GM18951 (cell line): ENCODE measurements at regions not wholly inside any gene's neighbourhood (a gene's known extent, or its start where the extent isn't known, plus 50 kb on each side); places are given as distances from the start of the nearest gene placed in this dataset.

Experiments used
- POLR2A ChIP-seq: IDR thresholded peaks from 4 replicates; pipeline ENCODE4 v1.6.1; 2011; ENCODE audit warnings: mild to moderate bottlenecking; ENCODE audit not compliant: insufficient read length, insufficient read depth; ENCODE audit errors: extremely low read depth
- in situ Hi-C: fragments of 300-500 bp; cut with MboI; formaldehyde crosslinking; loops from one replicate; pipeline ENCODE4 v1.12.0; 2022; ENCODE audit warnings: low sequenced_read_pairs, mixed read lengths, inconsistent platforms; ENCODE audit not compliant: unreplicated experiment

DNA sequence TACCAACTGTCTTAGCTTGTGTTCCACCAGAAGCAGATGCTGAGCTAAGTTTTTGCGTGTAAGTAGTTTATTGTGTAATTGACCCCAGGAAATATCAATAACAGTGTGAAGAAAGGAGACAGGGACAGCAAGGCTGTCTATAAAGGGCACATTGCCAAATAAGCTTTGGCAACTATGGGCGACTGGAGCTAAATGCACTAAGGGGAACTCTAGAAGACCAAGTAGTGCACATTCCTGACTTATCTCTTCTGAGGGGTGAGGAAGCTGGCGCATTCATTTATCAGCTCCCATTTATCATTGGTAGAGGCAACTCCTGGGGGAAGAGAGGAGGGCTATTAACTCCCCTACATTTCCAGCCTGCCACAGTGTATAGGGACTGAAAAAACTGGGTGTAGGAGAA is 135.0 kb downstream of the DLEU7 start:
- TF ChIP-seq POLR2A: no peak
- in situ Hi-C loops: no loop called here

DNA sequence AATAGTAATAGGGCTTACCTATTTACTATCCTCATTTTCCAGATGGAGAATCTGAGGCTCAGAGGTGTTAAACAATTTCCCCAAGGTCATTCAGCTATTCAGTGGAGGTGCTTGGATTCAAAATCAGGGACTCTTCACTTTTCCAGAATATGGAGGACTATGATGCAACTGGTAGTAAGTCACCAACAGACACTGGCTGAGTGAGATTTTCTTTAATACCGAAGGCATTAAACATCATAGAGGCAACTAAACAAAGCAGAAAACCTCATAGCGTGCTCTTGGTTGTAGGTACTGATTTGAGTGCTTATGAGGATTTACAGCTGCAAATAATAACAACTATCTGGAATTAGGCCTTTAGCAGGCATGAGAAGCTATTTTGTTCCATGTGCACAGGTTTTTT is 134.4 kb downstream of the DLEU7 start:
- in situ Hi-C loops: no loop called here

DNA sequence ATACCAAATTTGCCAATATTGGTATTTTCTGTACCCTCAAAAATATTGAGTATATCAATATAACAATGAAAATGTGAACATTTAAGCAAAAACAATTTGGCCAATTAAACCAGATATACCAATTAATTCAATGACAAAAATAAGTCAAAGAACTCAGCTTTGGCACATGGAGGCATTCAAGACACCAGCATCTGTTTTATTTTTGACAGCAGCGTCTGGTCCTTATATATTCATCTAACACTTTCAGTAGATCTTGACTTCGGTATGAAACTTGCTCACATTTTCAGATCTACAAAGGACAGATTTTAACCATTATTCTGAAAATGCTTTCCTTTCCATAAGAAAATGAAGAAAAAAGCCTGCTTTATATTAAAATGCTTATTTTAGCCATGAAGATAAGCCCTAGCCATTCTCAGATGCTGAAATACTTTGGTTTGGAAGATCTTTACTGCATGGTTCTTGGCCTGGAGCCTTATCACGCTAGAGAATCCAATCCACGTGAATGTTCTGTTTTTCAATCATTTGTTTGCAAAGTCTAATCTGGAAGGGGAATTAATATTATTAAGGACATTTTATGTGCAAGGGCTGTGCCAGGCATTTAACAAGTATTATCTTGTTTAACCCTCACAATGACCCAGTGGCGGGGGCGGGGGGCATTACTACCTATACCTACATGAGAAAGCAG is 132.2 kb downstream of the DLEU7 start:
- no peak for TF ChIP-seq POLR2A

More for the DNA sequence above, 134.4 kb downstream of the DLEU7 start:
- no peak for TF ChIP-seq POLR2A

DNA sequence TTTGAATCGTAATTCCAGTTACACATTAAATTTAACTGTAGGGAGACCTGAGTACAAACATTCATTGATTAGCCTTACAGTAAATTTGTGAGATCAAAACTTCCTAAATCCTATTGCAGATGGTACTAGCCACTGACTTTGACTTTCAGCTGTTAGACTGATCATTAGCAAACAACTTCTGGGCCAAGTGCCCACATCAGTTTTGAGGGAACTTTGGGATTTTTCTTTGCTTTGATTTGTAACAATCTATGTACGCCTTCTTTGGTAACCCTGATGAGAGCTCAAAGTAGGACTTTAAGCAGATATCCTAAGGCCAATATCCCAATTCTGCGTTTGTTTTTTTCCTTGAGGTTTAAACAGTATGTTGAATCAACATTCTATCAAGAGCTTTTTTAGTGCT is 131.5 kb downstream of the DLEU7 start:
- in situ Hi-C loops: no loop called here

More for the DNA sequence above, 132.2 kb downstream of the DLEU7 start:
- in situ Hi-C loops: no loop called here

DNA sequence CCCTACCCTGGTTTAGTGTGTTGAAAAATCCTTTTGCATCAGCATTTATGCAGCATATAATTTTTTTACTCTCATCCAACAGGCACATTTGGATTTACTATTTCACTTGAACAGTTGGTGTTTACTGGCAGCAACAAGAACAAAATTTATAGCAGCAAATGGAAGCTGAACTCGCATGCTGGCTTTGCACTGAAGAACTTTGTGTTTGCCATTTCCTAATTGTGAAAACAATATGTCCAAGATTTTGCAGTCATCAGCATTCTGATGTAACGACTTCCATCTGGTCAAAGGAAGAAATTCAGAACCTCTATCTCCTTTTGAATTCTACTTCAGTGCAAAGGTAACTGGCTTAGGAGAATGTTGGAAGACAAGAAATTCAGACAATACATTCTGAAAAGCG is 131.0 kb downstream of the DLEU7 start:
- no peak for TF ChIP-seq POLR2A
- in situ Hi-C loops: no loop called here

More for the DNA sequence above, 131.5 kb downstream of the DLEU7 start:
- TF ChIP-seq POLR2A: no peak

DNA sequence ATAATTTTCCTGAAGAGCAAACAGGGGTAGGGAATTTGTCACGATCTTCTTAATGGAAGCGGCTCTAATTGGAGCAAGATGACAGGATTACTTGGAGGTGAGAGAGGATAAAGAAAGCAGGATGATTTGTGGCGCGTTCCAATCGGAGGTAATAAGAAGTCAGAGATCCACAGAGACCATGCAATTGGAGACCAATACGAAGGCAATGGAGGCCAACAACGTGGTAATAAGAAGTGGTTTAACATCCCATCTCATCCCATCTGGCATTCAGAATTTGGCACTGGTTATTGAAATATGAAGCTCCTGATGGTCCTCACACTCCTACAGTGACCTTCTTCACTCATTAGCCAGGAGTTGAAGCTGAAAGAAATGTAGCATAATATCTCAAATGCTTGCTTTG is 130.6 kb downstream of the DLEU7 start:
- TF ChIP-seq POLR2A: no peak
- in situ Hi-C loops: no loop called here

DNA sequence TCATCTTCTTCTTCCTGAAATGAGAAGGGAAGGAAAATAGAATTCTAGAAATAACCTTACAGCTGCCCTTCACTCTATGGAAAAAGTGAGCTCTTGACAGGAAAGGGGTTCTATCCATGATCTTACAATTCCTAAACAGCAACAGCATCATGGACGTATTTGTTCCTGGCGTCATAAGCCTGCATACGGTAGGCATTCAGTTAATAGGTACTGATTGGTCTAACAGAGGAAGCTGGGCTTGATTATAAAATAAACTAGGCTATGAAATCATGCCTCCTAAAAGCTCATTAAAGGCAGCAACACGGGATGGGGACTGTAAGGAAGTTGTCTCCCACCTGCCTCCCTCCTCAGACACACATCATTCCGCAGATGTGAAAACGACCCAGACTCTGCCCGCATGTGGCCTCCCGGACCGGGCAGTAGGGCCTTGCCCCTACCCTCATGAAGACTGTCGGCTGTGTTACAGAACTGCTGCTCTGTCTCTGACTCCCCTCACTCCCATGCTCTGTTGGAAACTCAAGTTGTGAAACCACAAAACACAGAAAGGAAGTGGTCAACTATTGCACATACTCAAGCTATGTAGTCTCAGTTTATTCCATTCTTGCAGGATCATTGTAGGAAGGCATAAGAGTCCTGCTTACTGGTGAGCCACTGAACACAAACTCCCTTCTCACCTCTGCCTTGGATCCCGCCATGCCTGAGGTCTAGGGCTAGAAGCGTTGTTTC is 129.8 kb downstream of the DLEU7 start:
- no peak for TF ChIP-seq POLR2A
- in situ Hi-C loops: no loop called here

DNA sequence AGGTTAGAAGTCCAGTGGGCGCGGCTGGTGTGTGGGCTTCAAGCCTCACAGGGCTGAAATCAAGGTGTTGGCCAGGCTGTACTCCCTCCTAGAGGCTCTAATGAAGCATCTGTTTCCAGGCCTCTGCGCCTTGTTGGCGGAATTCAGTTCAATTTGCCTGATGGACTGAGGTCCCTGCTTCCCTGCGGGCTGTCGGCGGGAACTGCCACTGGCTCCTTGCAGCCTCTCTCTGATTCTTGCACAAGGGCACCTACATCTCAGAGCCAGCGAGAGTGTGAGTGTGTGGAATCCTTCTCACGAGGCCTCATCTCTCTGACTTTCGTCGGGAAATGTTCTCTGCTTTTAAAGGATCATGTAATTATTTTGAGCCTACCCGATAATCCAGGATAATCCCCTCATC is 128.6 kb downstream of the DLEU7 start:
- in situ Hi-C loops: no loop called here
- no peak for TF ChIP-seq POLR2A

DNA sequence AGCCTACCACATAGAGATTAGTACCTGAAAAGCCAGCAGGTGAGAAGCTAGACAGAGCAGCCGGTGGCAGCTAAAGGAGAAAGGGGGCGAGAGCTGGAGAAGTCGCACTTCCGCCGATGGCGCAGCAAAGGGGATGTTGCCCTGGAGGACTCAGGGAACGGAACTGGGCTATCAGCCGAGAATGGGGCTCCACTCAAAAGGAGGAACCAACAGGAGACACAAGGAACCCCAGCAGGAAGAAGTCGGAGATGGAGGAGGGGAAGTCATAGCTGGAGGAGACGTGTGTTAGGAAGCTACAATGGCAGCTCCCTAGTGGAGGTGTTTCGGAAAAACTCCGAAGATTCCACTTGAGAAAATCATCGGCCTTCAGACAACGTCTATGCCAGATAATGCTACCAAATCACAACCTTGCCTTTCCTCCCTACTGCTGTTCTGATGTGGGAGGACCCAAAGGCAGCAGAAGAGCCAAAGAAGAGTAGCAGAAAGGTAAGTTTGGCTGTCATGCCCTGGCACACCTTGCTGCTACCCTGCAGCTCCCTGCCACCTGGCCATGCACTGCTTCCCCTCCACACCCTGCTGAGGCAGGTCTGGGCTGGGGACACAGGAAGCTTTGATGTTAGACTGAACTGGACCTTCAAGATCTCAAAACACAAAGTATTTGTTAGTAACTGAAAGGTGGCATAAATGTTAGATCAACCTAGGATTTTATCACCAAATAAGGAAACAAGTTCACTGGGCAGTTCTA is 127.9 kb downstream of the DLEU7 start:
- no peak for TF ChIP-seq POLR2A
- in situ Hi-C loops: no loop called here

DNA sequence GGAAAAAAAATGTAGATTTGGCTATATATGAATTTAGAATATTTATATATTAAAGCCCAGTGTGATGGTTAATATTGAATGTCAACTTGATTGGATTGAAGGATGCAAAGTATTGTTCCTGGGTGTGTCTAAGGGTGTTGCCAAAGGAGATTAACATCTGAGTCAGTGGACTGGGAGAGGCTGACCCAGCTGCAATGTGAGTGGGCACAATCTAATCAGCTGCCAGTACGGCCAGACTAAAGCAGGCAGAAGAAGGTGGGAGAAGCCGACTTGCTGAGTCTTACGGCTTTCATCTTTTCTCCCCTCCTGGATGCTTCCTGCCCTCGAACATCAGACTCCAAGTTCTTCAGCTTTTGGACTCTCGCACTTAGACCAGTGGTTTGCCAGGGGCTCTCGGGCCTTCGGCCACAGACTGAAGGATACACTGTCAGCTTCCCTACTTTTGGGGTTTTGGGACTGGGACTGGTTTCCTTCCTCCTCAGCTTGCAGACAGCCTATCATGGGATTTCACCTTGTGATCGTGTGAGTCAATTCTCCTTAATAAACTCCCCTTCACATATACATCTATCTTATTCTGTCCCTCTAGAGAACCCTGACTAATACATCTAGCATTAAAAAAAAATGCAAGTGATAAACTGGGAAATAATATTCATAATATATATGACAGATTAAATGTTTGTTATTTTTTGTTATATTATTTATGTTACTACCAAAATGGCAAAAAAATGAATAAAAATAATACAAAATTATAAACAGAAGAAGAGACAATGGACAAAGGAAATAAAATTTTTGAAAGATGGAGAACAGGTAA is 122.4 kb downstream of the DLEU7 start:
- in situ Hi-C loops: no loop called here
- TF ChIP-seq POLR2A: no peak

DNA sequence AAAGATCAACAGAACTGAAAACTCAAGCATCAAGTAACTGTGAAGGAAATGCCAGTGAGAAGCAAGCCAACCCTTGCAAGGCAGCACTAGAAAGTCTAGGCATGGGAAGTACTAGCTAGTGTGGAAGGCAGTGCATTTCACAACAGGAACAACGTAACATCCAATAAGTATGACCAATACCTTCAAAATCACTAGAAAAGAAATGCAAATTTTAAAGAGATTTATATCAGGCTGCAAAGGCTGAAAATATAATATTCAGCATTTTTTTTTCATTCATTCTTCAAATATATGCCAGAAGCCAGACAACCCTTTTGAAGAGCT is 121.9 kb downstream of the DLEU7 start:
- TF ChIP-seq POLR2A: no peak
- in situ Hi-C loops: no loop called here

DNA sequence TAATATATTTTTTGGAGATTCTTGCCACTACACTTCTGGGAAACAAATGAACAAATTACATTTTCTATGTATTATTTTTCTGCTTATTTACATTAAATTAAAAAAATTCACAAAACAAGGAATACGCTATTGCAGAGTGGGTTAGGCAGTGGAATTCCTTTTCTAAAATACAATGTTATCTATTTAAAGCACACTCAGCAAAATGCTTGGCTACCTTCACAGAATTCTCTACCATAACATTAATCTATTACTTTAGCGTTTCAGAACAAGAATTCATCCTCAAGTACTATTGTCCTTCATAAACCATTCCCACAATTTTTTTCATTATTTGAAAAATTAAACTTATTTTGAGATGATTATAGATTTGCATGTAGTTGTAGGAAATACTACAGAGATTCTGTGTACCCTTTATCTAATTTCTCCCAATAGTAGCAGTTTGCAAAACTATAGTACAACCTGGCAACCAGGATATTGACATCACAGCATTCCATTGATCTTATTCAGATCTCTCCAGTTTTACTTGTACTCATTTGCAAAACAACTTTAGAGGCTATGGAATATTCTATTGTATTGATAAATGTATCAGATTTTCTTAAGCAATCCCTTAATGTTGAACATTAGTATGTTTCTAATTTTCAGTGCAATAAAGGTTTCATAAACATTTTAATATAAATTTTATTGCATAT is 120.9 kb downstream of the DLEU7 start:
- no peak for TF ChIP-seq POLR2A
- in situ Hi-C loops: no loop called here
